WTC11 (cell line): ENCODE measurements at regions not wholly inside any gene's neighbourhood (a gene's known extent, or its start where the extent isn't known, plus 50 kb on each side); places are given as distances from the start of the nearest gene placed in this dataset.

Experiments used
- ATAC-seq: fragments of 200-7000 bp; cut with Tn5 transposase; 2 replicates; pipeline ENCODE4 v1.10.0; 2021; ENCODE audit warnings: mild to moderate bottlenecking, moderate library complexity
- CTCF ChIA-PET: fragments of 300-600 bp; sonication (Branson Sonifier 250); formaldehyde crosslinking; loops from one replicate; lab custom pipeline; 2021; ENCODE audit warnings: antibody characterized with exemption; lab: Charles Lee
- POLR2A ChIA-PET: fragments of 350-600 bp; sonication (Branson Sonifier 250); formaldehyde crosslinking; loops from one replicate; lab custom pipeline; 2021; ENCODE audit warnings: antibody characterized with exemption; lab: Charles Lee
- DNase-seq: peaks from one replicate; pipeline ENCODE4 v3.0.0; 2021; ENCODE audit warnings: low spot score
- H3K27ac Mint-ChIP-seq: 2 replicates; pipeline ENCODE4 v1.8.0; 2021; ENCODE audit warnings: mixed read lengths
- H3K27me3 Mint-ChIP-seq: 2 replicates; pipeline ENCODE4 v1.8.0; 2021; ENCODE audit warnings: low read depth, mild to moderate bottlenecking, moderate library complexity, mixed read lengths
- H3K36me3 Mint-ChIP-seq: 2 replicates; pipeline ENCODE4 v1.8.0; 2021; ENCODE audit warnings: mixed read lengths
- H3K4me1 Mint-ChIP-seq: 2 replicates; pipeline ENCODE4 v1.8.0; 2022; ENCODE audit warnings: mixed read lengths
- H3K4me3 Mint-ChIP-seq: 2 replicates; pipeline ENCODE4 v1.8.0; 2021; ENCODE audit warnings: mild to moderate bottlenecking, moderate library complexity, mixed read lengths
- H3K9me3 Mint-ChIP-seq: 2 replicates; pipeline ENCODE4 v1.8.0; 2021; ENCODE audit warnings: mixed read lengths
- ARID4B ChIP-seq: sonication (generic); formaldehyde crosslinking; IDR thresholded peaks from 2 replicates; pipeline ENCODE4 v1.8.0; 2023; ENCODE audit warnings: missing genetic modification reagents, mild to moderate bottlenecking, borderline replicate concordance
- ELF4 ChIP-seq: sonication (generic); formaldehyde crosslinking; IDR thresholded peaks from 2 replicates; pipeline ENCODE4 v1.8.1; 2022; ENCODE audit warnings: low read depth, mild to moderate bottlenecking, moderate library complexity, missing genetic modification reagents
- ESRRA ChIP-seq: sonication (generic); formaldehyde crosslinking; IDR thresholded peaks from 2 replicates; pipeline ENCODE4 v1.8.1; 2022; ENCODE audit warnings: mild to moderate bottlenecking, missing genetic modification reagents, borderline replicate concordance
- FOXJ3 ChIP-seq: sonication (generic); formaldehyde crosslinking; IDR thresholded peaks from 2 replicates; pipeline ENCODE4 v1.9.0; 2021; ENCODE audit warnings: missing genetic modification reagents, mild to moderate bottlenecking, borderline replicate concordance
- FOXP1 ChIP-seq: sonication (generic); formaldehyde crosslinking; IDR thresholded peaks from 2 replicates; pipeline ENCODE4 v1.8.0; 2022; ENCODE audit warnings: missing genetic modification reagents, mild to moderate bottlenecking, moderate library complexity, borderline replicate concordance
- HMGA2 ChIP-seq: fragments of 250-450 bp; sonication (Bioruptor Pico); IDR thresholded peaks from 2 replicates; pipeline ENCODE4 v1.4.0; 2021; ENCODE audit warnings: mild to moderate bottlenecking, moderate library complexity
- NR3C1 ChIP-seq: sonication (generic); formaldehyde crosslinking; conservative IDR thresholded peaks from 2 replicates; pipeline ENCODE4 v1.8.1; 2023; ENCODE audit warnings: low read depth, mild to moderate bottlenecking, missing genetic modification reagents
- OVOL2 ChIP-seq: fragments of 250-450 bp; sonication (Bioruptor Pico); IDR thresholded peaks from 2 replicates; pipeline ENCODE4 v1.9.0; 2021; ENCODE audit warnings: mild to moderate bottlenecking, borderline replicate concordance
- PRDM15 ChIP-seq: sonication (generic); formaldehyde crosslinking; IDR thresholded peaks from 2 replicates; pipeline ENCODE4 v1.8.0; 2022; ENCODE audit warnings: missing genetic modification reagents
- PREB ChIP-seq: sonication (generic); formaldehyde crosslinking; IDR thresholded peaks from 2 replicates; pipeline ENCODE4 v1.8.1; 2022; ENCODE audit warnings: mild to moderate bottlenecking, missing genetic modification reagents, moderate library complexity, borderline replicate concordance
- SOX15 ChIP-seq: fragments of 250-450 bp; sonication (Bioruptor Pico); IDR thresholded peaks from 2 replicates; pipeline ENCODE4 v1.9.0; 2021; ENCODE audit warnings: mild to moderate bottlenecking
- TCF7 ChIP-seq: sonication (generic); formaldehyde crosslinking; IDR thresholded peaks from 2 replicates; pipeline ENCODE4 v1.8.0; 2022; ENCODE audit warnings: mild to moderate bottlenecking, low read depth, missing genetic modification reagents, moderate library complexity
- TEAD4 ChIP-seq: sonication (generic); formaldehyde crosslinking; IDR thresholded peaks from 2 replicates; pipeline ENCODE4 v1.8.0; 2022; ENCODE audit warnings: mild to moderate bottlenecking, missing genetic modification reagents
- TP53 ChIP-seq: sonication (generic); formaldehyde crosslinking; IDR thresholded peaks from 2 replicates; pipeline ENCODE4 v1.8.1; 2023; ENCODE audit warnings: mild to moderate bottlenecking, missing genetic modification reagents
- USF2 ChIP-seq: sonication (generic); formaldehyde crosslinking; IDR thresholded peaks from 2 replicates; pipeline ENCODE4 v1.8.1; 2023; ENCODE audit warnings: mild to moderate bottlenecking, missing genetic modification reagents, moderate library complexity
- ZNF121 ChIP-seq: sonication (generic); formaldehyde crosslinking; IDR thresholded peaks from 2 replicates; pipeline ENCODE4 v1.8.0; 2023; ENCODE audit warnings: missing genetic modification reagents
- ZNF138 ChIP-seq: sonication (generic); formaldehyde crosslinking; conservative IDR thresholded peaks from 2 replicates; pipeline ENCODE4 v1.8.1; 2022; ENCODE audit warnings: mild to moderate bottlenecking, moderate library complexity, missing genetic modification reagents
- ZNF423 ChIP-seq: fragments of 250-450 bp; sonication (Bioruptor Pico); IDR thresholded peaks from 2 replicates; pipeline ENCODE4 v2.1.2; 2022; ENCODE audit warnings: mild to moderate bottlenecking, moderate library complexity
- TF ChIP-seq, protein P1 (sequence below): fragments of 250-450 bp; sonication (Bioruptor Pico); IDR thresholded peaks from 2 replicates; pipeline ENCODE4 v1.9.0; 2021; ENCODE audit warnings: moderate library complexity, mild to moderate bottlenecking, inconsistent platforms, borderline replicate concordance
- TF ChIP-seq, protein P2 (sequence below): sonication (generic); formaldehyde crosslinking; IDR thresholded peaks from 2 replicates; pipeline ENCODE4 v1.8.1; 2022; ENCODE audit warnings: low read depth, missing genetic modification reagents, borderline replicate concordance
- TF ChIP-seq, protein P3 (sequence below): fragments of 250-450 bp; sonication (Bioruptor Pico); IDR thresholded peaks from 2 replicates; pipeline ENCODE4 v1.9.0; 2021; ENCODE audit warnings: mild to moderate bottlenecking

DNA sequence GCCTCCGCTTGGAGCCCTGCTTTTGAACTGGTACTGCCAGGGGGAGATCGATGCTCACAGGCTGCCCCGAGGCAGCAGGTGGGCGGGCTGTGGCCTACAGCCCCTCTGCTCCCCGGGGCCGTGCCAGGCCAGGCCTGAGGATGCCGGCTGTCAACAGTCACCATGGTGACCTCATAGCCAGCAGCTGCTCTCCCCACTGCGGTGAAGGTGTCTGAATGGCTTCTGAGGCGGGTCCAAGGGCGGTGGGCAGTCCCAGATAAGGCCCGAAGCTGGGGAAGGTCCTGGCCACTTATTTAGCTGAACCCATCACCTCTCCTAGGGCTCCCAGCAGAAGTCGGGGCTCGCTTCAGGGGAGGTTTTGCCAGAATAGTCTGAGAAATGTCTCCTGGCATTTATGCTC lies 179.3 kb downstream of the ARHGAP12 start (continued):
- TF ChIP-seq NR3C1 (CRISPR knock-in tag) (no peak), USF2 (CRISPR knock-in tag) (no peak), ARID4B (CRISPR knock-in tag) (no peak), ESRRA (no peak), TEAD4 (no peak)

DNA sequence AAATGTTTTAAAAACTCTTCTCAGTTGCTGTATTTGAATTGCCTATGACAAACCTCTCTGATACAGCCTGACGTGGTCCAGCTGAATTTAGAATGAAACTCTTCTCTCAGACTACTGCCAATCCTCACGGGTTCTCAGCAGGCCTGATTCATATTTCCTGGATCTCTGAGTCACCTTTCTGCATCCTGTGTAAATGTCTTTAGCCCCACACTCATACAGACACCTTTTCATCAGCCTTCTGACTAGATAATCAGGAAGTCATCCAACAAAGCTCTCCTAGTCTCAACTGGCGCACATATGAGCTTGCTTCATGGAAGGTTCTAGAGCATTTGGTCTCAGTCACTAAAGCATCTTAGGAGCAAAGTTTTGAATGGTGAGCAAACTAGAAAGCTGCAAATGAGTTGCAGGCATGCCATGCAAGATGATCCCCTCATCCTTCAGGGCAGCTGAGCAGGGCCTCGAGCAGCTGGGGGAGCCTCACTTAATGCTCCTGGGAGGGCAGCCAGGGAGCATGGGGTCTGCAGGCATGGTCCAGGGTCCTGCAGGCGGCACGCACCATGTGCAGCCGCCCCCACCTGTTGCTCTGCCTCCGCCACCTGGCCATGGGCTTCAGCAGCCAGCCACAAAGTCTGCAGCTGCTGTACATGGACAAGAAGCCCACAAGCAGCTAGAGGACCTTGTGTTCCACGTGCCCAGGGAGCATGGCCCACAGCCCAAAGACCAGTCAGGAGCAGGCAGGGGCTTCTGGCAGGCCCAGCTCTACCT lies 182.8 kb downstream of the ARHGAP12 start:
- TF ChIP-seq, protein P1, sequence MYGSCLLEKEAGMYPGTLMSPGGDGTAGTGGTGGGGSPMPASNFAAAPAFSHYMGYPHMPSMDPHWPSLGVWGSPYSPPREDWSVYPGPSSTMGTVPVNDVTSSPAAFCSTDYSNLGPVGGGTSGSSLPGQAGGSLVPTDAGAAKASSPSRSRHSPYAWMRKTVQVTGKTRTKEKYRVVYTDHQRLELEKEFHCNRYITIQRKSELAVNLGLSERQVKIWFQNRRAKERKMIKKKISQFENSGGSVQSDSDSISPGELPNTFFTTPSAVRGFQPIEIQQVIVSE (CRISPR knock-in tag) = no peak
- TF ChIP-seq TCF7 (CRISPR knock-in tag) (no peak), TP53 (CRISPR knock-in tag) (no peak), FOXP1 (CRISPR knock-in tag) (no peak), FOXJ3 (CRISPR knock-in tag) (no peak), HMGA2 (no peak), SOX15 (no peak), ZNF423 (CRISPR knock-in tag) (no peak), OVOL2 (CRISPR knock-in tag) (no peak), ZNF121 (CRISPR knock-in tag) (no peak), ELF4 (CRISPR knock-in tag) (no peak), PREB (no peak), ZNF138 (no peak), PRDM15 (CRISPR knock-in tag) (no peak)
- TF ChIP-seq, protein P2, sequence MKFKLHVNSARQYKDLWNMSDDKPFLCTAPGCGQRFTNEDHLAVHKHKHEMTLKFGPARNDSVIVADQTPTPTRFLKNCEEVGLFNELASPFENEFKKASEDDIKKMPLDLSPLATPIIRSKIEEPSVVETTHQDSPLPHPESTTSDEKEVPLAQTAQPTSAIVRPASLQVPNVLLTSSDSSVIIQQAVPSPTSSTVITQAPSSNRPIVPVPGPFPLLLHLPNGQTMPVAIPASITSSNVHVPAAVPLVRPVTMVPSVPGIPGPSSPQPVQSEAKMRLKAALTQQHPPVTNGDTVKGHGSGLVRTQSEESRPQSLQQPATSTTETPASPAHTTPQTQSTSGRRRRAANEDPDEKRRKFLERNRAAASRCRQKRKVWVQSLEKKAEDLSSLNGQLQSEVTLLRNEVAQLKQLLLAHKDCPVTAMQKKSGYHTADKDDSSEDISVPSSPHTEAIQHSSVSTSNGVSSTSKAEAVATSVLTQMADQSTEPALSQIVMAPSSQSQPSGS (CRISPR knock-in tag) = no peak
- TF ChIP-seq, protein P3, sequence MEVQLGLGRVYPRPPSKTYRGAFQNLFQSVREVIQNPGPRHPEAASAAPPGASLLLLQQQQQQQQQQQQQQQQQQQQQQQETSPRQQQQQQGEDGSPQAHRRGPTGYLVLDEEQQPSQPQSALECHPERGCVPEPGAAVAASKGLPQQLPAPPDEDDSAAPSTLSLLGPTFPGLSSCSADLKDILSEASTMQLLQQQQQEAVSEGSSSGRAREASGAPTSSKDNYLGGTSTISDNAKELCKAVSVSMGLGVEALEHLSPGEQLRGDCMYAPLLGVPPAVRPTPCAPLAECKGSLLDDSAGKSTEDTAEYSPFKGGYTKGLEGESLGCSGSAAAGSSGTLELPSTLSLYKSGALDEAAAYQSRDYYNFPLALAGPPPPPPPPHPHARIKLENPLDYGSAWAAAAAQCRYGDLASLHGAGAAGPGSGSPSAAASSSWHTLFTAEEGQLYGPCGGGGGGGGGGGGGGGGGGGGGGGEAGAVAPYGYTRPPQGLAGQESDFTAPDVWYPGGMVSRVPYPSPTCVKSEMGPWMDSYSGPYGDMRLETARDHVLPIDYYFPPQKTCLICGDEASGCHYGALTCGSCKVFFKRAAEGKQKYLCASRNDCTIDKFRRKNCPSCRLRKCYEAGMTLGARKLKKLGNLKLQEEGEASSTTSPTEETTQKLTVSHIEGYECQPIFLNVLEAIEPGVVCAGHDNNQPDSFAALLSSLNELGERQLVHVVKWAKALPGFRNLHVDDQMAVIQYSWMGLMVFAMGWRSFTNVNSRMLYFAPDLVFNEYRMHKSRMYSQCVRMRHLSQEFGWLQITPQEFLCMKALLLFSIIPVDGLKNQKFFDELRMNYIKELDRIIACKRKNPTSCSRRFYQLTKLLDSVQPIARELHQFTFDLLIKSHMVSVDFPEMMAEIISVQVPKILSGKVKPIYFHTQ (CRISPR knock-in tag) = no peak
- ATAC-seq (no peak), DNase-seq (no peak)
- ChIA-PET CTCF (interaction anchor here (2.3 kb wide), 1 partner anchor 25 kb away, joined by 6 read pairs; no protein-coding TSS in a partner anchor), POLR2A (no interaction called here)
- no peak overlapping the region for H3K4me3 Mint-ChIP-seq
- H3K27me3 Mint-ChIP-seq = no peaks in the 10 kb centered on the region
- peaks cover 3% of the 10 kb centered on the region; the same call in 1 of the 2 replicates for H3K4me1 Mint-ChIP-seq
- no peak overlapping the region for H3K27ac Mint-ChIP-seq
- H3K9me3 Mint-ChIP-seq = no peaks in the 10 kb centered on the region
- H3K36me3 Mint-ChIP-seq = no peaks in the 10 kb centered on the region
